PC-9 (cell line): ENCODE measurements at regions not wholly inside any gene's neighbourhood (a gene's known extent, or its start where the extent isn't known, plus 50 kb on each side); places are given as distances from the start of the nearest gene placed in this dataset.

Source experiments
- BruUV-seq: library from RNA; stranded (reverse); fragments of 400-500 nt; replicated peaks from 2 replicates; lab custom pipeline; 2021; lab: Mats Ljungman, UMichigan
- CTCF ChIA-PET: fragments of 300-600 bp; sonication (Branson Sonifier 250); formaldehyde crosslinking; loops from one replicate; lab custom pipeline; 2022; ENCODE audit warnings: antibody characterized with exemption; lab: Charles Lee
- POLR2A ChIA-PET: fragments of 300-600 bp; sonication (Branson Sonifier 250); formaldehyde crosslinking; loops from one replicate; lab custom pipeline; 2022; ENCODE audit warnings: antibody characterized with exemption; ENCODE audit not compliant: unreplicated experiment; lab: Charles Lee
- DNase-seq, 2 experiments: peaks; one replicate each; pipeline versions ENCODE4 v3.0.0 to v3.0.0-alpha.2; 2015 to 2022; ENCODE audit warnings: mixed read lengths in 1 of 2
- H2AFZ ChIP-seq: fragments of 200-600 bp; sonication (generic); 2 replicates; pipeline ENCODE4 v1.8.1; 2017; ENCODE audit warnings: antibody characterized with exemption
- H3F3A ChIP-seq: fragments of 200-600 bp; sonication (generic); 2 replicates; pipeline ENCODE4 v1.8.1; 2017; ENCODE audit warnings: antibody characterized with exemption, mild to moderate bottlenecking, low read depth; ENCODE audit not compliant: insufficient read depth
- H3K27ac ChIP-seq: fragments of 200-600 bp; sonication (generic); 2 replicates; pipeline ENCODE4 v1.6.1; 2016; ENCODE audit warnings: mixed run types
- H3K27me3 ChIP-seq: fragments of 200-600 bp; sonication (generic); 2 replicates; pipeline ENCODE4 v1.6.1; 2016; ENCODE audit warnings: low read depth, mixed run types; ENCODE audit not compliant: insufficient read depth
- H3K36me3 ChIP-seq: fragments of 200-600 bp; sonication (generic); 2 replicates; pipeline ENCODE4 v1.6.1; 2016; ENCODE audit warnings: low read depth, mixed run types
- H3K4me1 ChIP-seq: fragments of 200-600 bp; sonication (generic); replicated peaks from 2 replicates; pipeline ENCODE4 v1.6.1; 2016; ENCODE audit warnings: mixed run types; ENCODE audit not compliant: insufficient read depth
- H3K4me2 ChIP-seq: fragments of 200-600 bp; sonication (generic); 2 replicates; pipeline ENCODE4 v1.6.1; 2017; ENCODE audit warnings: mixed run types
- H3K4me3 ChIP-seq: fragments of 200-600 bp; sonication (generic); 2 replicates; pipeline ENCODE4 v1.6.1; 2016; ENCODE audit warnings: mixed run types
- H3K79me2 ChIP-seq: fragments of 200-600 bp; sonication (generic); 2 replicates; pipeline ENCODE4 v1.6.1; 2017; ENCODE audit warnings: low read depth, mixed run types
- H3K9me2 ChIP-seq: fragments of 200-600 bp; sonication (generic); 2 replicates; pipeline ENCODE4 v1.8.1; 2017; ENCODE audit warnings: mild to moderate bottlenecking; ENCODE audit not compliant: insufficient read depth
- H3K9me3 ChIP-seq: fragments of 200-600 bp; sonication (generic); 2 replicates; pipeline ENCODE4 v1.8.1; 2016; ENCODE audit warnings: low read depth; ENCODE audit not compliant: insufficient read depth
- H4K20me1 ChIP-seq: fragments of 200-600 bp; sonication (generic); 2 replicates; pipeline ENCODE4 v1.8.1; 2017; ENCODE audit not compliant: insufficient read depth
- CTCF ChIP-seq: fragments of 200-600 bp; sonication (generic); conservative IDR thresholded peaks from 2 replicates; pipeline ENCODE4 v1.6.1; 2017; ENCODE audit warnings: mixed run types, antibody characterized with exemption, mild to moderate bottlenecking, moderate library complexity
- EZH2 ChIP-seq: fragments of 200-600 bp; sonication (generic); IDR thresholded peaks from 2 replicates; pipeline ENCODE4 v1.8.0; 2017; ENCODE audit warnings: antibody characterized with exemption, low read depth
- intact Hi-C: fragments of 100-400 bp; cut with micrococcal nuclease; formaldehyde crosslinking; loops from one replicate; pipeline ENCODE4 v1.10.0; 2022; ENCODE audit not compliant: unreplicated experiment

GRCh38 chr5:174799121-174799520 is 74.7 kb downstream of the MSX2 start:
- BruUV-seq = no TSS peak
- CTCF ChIA-PET = no interaction called here
- intact Hi-C loops = no loop called here

GRCh38 chr5:174798551-174798951 is 74.2 kb downstream of the MSX2 start:
- no peaks in the 10 kb centered on the region for H3K36me3 ChIP-seq
- ChIA-PET POLR2A (no interaction called here), CTCF (no interaction called here)
- no peaks in the 10 kb centered on the region for H3K9me2 ChIP-seq
- no peak overlapping the region for H3K4me3 ChIP-seq
- H4K20me1 ChIP-seq = no peaks in the 10 kb centered on the region
- no TSS peak for BruUV-seq
- H3K27ac ChIP-seq = no peak overlapping the region
- H2AFZ ChIP-seq = no peak overlapping the region
- no peak for TF ChIP-seq CTCF
- no peak for TF ChIP-seq EZH2
- intact Hi-C loops = no loop called here
- DNase-seq = no peak
- no peaks in the 10 kb centered on the region for H3K4me1 ChIP-seq
- H3F3A ChIP-seq = no peaks in the 10 kb centered on the region; the same call in 1 of the 2 replicates
- no peak overlapping the region for H3K4me2 ChIP-seq
- H3K27me3 ChIP-seq = peaks cover 36% of the 10 kb centered on the region
- H3K79me2 ChIP-seq = no peaks in the 10 kb centered on the region
- no peaks in the 10 kb centered on the region; the same call in 1 of the 2 replicates for H3K9me3 ChIP-seq

More at GRCh38 chr5:174799121-174799520, 74.7 kb downstream of the MSX2 start:
- no peak overlapping the region for H3K4me3 ChIP-seq
- TF ChIP-seq EZH2 (no peak), CTCF (no peak)
- no peak overlapping the region for H3K27ac ChIP-seq
- H3K36me3 ChIP-seq = no peaks in the 10 kb centered on the region
- no peak overlapping the region for H2AFZ ChIP-seq
- no peaks in the 10 kb centered on the region for H3K9me2 ChIP-seq
- no peaks in the 10 kb centered on the region for H3K4me1 ChIP-seq
- H3K27me3 ChIP-seq = peaks cover 40% of the 10 kb centered on the region
- no peak overlapping the region for H3K4me2 ChIP-seq
- POLR2A ChIA-PET = no interaction called here
- no peaks in the 10 kb centered on the region; the same call in 1 of the 2 replicates for H3K9me3 ChIP-seq
- no peaks in the 10 kb centered on the region for H4K20me1 ChIP-seq
- no peak for DNase-seq
- no peaks in the 10 kb centered on the region for H3K79me2 ChIP-seq
- H3F3A ChIP-seq = no peaks in the 10 kb centered on the region; the same call in 1 of the 2 replicates

GRCh38 chr5:174796711-174797192 is 72.4 kb downstream of the MSX2 start:
- DNase-seq = no peak
- H3K27ac ChIP-seq = no peak overlapping the region
- no peaks in the 10 kb centered on the region for H3K36me3 ChIP-seq
- no peak overlapping the region for H2AFZ ChIP-seq
- H3K9me3 ChIP-seq = no peaks in the 10 kb centered on the region; the same call in 1 of the 2 replicates
- peaks cover 40% of the 10 kb centered on the region for H3K27me3 ChIP-seq
- BruUV-seq = no TSS peak
- H3K4me3 ChIP-seq = no peak overlapping the region
- no peaks in the 10 kb centered on the region for H3K9me2 ChIP-seq
- ChIA-PET CTCF (no interaction called here), POLR2A (no interaction called here)
- H3K4me2 ChIP-seq = no peak overlapping the region
- no peaks in the 10 kb centered on the region for H3K4me1 ChIP-seq
- no peaks in the 10 kb centered on the region for H4K20me1 ChIP-seq
- H3F3A ChIP-seq = no peaks in the 10 kb centered on the region; the same call in 1 of the 2 replicates
- intact Hi-C loops = no loop called here
- TF ChIP-seq CTCF (no peak), EZH2 (no peak)
- H3K79me2 ChIP-seq = no peaks in the 10 kb centered on the region
